SH-SY5Y (cell line): ENCODE measurements at regions not wholly inside any gene's neighbourhood (a gene's known extent, or its start where the extent isn't known, plus 50 kb on each side); places are given as distances from the start of the nearest gene placed in this dataset.

Experiments
- GATA2 ChIP-seq: IDR thresholded peaks from 2 replicates; pipeline ENCODE4 v1.6.1; 2011; ENCODE audit warnings: mild to moderate bottlenecking, low read depth, low read length
- GATA3 ChIP-seq: IDR thresholded peaks from 2 replicates; pipeline ENCODE4 v1.6.1; 2011; ENCODE audit warnings: low read depth, mild to moderate bottlenecking, low read length, moderate library complexity

DNA sequence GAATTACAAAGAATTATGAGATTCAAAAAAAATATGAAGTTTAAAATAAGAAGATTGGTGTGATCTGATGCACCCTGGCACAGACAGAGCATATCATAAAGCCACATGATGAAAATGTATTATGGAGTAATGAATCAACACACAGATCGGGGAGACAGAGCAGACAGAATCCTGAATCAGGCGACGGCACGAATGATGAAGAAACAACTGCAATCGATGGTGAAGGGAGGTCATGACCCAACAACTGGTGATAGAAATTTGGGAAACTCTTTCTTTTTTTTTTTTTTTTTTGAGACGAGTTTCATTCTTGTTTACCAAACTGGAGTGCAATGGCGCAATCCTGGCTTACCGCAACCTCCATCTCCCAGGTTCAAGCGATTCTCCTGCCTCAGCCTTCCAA lies 1054.0 kb downstream of the TYW1 start:
- no peak for TF ChIP-seq GATA3
- no peak for TF ChIP-seq GATA2
